ENCODE measurements at regions not wholly inside any gene's neighbourhood (a gene's known extent, or its start where the extent isn't known, plus 50 kb on each side); places are given as distances from the start of the nearest gene placed in this dataset.

- TF ChIP-seq POLR2A (IDR thresholded peaks at IDR 0.05) (no peak), CTCF (IDR thresholded peaks at IDR 0.05) (no peak)
These were observed 196.5 kb upstream of the STK26 start for GRCh38 chrX:131826572-131826971.

Data from breast epithelium (tissue), 3 donors.